NCI-H1436 treated with DMSO at 0.1 percent for 48 hours (cell line): ENCODE measurements at regions not wholly inside any gene's neighbourhood (a gene's known extent, or its start where the extent isn't known, plus 50 kb on each side); places are given as distances from the start of the nearest gene placed in this dataset.

Experiments used
- DNase-seq: peaks from one replicate; lab custom pipeline; 2025; lab: John Stamatoyannopoulos, UW

DNA sequence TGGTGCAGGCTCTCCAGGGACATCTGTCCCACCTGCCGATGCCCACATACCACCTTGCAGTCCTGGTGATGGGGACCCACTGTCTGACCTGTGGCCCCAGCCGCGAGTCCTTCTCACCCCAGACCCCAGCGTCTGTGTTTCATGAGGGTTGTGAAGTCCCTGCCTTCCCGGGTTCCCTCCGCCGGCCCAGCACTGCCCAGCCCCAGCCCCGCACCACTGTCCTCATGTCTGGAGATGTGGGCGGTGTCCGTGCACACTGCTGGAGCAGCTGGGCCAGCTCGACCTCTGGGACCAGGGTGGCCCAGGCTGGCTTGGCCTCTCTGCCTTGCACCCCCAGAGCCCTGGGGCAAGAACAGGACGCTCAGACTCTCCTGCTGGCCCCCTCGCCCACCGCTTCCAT, 199.5 kb upstream of the CIBAR2 start:
- DNase-seq: no peak

DNA sequence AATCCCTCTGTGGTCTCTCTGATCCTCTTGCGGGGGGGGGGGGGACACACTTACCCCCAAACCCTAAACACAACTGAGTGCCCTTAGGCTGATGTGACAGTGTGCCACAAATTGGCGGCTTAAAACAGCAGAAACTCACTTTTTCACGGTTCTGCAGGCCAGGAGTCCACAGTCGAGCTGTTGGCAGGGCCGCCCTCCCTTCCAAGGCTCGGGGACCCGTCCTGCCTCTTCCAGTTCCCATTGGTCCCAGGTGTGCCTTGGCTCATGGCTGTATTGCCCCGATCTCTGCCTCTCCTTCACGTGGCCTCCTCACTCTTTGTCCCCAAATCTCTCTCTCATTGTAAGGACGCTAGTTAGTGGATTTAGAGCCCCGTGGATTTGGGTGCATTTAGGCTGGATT, 199.9 kb upstream of the CIBAR2 start:
- DNase-seq: no peak

DNA sequence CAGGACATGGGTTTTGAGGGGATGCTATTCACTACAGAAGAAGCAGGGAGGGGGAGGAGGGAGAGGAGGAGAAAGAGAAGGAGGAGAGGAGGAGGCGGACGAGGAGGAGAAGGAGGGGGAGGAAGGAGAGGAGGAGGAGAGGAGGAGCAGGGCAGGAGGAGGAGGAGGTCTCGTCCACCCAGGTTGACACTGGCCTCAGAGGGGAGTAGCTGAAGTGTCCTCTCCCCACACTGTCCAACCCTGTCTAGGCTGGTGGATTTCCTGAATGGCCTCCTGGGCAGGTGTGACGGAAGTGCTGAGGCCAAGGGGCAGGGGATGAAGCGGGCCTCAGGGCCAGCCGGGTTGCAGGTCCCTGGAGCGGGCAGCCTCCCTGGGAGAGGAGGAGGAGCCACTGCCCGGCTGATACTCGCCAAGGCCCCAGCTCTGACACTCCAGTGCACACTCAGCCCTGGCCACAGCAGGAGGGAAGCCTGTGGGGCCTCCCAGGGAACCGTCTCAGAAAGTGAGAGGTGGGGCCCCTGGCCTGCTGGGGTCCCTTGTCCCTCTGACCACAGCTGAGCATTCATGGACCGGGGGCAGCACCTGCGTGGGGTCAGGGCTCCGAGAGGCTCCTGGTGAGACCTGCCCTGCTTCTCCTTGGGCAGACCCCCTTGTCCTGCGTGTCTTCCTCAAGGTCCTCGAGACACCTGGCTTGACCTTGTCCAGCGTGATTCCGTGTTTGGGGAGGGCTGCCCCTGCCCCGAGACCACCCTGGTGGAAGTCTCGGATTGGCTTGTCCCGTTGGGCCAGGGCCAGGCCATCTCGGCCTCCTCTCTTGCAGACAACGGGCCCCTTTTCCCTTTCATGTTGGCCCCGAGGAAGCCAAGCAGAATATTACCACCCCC, 200.6 kb upstream of the CIBAR2 start:
- no peak for DNase-seq

DNA sequence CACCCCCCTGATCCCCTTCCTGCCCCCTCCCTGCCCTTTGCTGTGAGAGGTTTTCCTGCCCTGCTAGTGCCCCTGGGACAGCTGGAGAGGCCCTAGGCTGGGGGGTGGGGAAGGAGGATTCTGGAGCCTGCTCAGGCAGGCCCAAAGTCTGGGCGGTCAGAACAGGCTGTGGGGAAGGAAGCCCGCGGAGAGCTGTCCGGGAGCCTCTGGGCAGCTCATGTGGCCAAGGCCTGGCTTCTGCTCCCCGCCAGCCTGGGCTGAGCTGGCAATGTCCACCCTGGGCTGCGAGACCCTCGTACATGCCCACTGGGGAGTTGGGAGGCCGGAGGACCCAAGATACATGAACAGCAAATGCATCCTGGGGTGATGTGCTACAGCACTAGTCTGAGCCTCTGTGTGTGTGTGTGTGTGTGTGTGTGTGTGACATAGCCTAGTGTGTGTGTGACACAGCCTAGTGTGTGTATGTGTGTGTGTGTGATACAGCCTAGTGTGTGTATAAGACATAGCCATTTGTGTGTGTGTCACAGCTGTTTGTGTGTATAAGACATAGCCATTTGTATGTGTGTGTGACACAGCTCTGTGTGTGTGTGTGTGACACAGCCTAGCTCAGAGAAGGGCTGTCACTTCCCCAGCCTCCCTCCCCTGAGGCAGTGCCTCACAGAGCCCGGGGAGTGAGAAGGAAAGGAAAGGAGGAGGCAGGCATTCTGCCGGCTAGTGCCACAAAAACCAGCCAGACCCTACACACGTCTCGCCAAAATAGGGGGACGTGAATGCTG, 201.4 kb upstream of the CIBAR2 start:
- DNase-seq: no peak

DNA sequence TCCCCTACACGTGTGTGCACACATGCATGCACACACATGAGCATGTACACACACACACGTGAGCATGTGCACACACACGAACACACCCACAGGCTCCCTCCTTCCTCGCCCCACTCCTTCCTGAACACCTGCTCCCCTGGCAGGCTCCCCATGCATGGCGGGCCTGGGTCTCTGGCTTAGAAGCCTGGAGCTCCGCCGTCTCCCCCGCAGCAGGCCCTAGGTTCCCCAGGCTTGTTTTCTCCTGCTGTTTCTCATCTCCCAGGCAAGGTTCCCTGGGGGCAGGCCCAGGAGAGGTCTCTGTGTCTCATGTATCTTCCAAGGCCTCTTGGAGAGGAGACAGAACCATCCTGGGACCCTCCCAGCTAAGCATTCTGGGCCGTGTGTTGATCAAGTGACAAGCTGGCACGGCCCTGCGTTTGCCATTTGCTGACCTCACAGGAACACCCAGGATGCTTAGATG, 202.3 kb upstream of the CIBAR2 start:
- no peak for DNase-seq

DNA sequence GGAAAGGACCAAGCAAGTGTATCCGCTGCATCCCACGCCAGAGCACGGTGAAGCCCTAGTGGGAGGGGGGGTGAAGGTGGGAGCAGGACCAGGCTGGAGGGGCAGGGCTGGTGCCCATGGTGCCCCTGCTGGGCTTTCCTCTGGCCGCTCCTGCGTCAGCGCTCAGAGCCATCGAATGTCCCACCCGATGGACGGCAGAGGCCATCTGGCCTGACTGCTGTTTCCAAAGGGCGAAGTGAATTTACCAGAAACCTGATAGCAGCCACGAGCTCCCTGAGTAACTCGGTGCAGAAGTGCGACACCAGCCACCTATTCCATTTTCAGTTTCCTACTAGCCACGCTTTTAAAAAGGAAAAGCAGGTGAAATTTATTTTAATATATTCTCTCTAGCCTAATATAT, 203.6 kb upstream of the CIBAR2 start:
- DNase-seq: no peak

DNA sequence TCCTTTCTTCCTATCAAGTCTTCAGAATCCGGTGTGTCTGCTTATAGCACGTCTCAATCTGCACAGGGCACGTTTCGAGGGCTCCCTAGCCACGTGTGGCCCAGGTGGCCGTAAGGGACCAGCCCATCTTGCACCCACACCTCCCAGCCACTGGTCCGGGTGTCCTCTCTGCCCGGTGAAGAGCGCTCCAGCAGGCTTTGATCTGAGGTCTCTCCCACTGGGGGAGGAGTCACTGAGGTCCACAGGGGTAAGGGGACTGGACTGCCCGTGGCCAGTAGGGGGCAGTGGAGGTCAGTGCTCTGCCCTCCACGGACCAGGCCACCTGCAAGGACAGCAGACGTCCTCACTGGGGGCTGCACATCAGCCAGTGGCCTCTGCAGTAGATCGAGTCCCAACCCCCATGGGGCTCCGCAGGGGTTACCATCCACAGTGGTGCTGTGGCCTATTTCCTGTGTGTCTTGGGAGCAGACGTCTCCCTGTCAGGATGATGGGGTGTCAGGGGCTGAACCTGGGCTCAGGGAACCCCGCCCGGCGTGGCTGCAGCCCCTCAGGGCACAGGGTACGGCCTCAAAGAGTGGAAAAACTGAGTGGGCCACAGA, 204.1 kb upstream of the CIBAR2 start:
- peak; percentile 36 for DNase-seq

DNA sequence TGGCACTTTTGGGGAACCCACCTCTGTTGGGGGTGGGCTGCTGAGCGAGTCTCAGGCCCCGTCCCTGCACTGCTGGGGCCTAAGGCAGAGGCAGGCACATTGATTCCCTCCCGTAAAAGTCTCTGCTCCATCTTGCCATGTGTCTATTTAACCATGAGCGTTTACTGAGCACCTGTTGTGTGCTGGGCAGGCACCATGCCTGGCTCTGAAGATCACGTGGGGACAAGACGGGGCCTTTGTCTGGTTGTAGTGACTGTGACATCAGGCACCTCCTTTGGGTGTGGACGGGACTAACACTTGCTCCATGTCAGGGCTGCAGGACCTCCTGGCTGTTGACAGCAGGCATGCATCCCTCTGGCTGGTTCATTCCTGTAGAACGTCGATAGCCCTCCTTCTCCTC, 204.7 kb upstream of the CIBAR2 start:
- no peak for DNase-seq

DNA sequence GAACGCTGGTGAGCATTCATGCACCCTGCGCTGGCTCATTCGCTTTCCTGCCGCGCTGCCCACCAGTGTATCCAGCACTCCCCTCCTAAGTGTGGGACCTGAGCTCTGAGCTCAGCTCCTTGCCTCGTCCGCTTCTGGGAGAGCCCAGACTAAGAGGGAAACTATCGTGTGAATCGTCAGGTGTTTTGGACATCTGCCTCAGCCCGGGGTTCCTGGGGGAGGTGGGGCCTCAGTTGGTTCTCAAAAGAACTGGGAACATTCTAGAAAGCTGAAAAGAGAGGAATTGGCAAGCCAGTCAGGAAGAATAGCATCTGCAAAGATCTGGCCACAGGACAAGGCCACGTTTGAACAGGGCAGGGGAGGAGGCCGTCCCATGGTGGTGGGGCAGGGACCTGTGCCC, 205.4 kb upstream of the CIBAR2 start:
- no peak for DNase-seq

DNA sequence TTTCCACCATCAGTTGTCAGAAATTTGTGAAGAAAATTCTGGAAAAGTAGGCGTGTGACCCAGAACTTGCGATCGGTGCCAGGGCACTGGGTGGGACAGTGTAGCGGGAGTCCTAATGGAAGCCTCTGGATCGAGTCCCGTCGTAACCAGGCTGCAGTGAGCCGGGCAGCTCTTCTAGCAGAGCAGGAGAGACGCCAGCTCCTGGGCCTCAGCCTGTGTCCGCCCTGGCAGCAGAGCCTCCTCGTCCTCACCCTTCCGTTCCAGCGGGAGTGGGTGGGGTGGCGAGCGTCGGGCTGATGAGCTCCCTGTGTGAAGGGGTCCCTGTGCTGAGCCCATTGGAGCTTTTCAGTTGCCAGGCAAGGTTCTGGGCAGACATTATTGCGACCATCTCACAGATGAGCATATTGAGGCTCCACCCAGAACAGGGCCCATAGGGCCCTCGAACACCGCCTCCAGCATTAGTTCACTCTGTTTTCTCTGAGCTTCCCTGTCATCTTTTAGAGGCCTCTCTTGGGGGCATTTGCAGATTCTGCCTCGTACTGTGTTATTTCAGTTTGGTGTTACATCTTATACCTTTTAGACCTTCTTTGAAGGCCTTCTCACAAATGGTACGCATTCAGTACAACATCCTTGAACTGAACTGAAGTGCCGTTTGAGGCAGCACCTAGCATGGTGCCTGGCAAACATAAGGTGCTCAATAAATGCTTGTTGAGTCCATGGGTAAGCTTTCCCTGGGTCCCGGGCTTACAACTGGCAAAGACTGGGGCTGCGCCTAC, 207.1 kb upstream of the CIBAR2 start:
- DNase-seq: no peak

DNA sequence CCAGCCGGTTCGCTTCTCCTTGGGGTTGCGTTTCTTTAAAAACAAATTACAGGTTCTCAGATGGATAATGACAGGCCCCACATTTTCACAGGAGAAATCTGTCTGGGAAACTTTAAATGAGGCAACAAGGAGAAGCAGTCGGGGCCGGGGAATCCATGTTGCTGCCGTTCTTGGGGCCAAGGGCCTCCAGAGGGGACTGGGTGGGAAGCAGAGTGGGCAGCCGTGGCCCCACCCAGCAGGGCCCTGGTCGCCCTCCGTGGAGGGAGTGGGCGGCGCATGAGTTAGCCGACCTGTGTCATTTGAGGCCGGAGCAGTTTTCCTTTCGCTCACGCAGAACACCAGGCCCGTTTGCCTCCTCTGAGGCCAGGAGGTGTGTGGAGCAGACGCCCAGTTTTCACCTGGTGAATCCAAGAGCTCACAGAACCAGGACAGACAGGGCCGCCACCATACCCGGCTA, 207.7 kb upstream of the CIBAR2 start:
- DNase-seq: no peak

DNA sequence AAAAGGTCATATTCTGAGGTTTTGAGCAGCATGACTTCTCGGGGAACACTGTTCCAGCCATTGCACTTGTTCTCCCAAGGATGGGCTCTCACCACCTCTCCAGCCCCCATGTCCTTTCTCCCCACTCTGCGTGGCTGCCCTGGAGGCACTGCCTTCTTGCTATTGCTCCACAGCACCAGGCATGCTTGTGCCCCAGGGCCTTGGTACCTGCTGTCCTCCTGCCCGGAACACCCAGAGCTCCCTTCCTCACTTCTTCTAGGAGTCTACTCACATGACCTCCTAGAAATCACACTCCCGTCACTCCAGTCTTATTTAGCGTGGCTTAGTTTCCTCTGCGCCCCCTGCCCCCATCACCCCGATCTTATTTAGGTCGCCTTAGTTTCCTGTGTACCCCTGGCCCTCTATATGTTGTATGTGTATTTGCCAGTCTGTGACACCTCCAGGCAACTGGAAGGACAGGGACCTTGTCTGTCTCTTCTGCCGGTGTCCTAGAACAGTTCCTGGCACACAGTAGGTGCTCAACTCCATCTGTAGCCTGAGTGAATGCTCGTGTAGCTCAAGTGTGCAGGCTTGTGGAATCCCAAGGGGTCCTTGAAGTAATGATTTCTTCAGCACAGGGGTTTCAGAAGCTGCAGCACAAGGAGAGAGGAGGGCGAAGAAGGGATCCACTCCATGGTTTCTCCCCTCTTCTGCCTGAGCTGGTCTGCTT, 208.6 kb upstream of the CIBAR2 start:
- no peak for DNase-seq

DNA sequence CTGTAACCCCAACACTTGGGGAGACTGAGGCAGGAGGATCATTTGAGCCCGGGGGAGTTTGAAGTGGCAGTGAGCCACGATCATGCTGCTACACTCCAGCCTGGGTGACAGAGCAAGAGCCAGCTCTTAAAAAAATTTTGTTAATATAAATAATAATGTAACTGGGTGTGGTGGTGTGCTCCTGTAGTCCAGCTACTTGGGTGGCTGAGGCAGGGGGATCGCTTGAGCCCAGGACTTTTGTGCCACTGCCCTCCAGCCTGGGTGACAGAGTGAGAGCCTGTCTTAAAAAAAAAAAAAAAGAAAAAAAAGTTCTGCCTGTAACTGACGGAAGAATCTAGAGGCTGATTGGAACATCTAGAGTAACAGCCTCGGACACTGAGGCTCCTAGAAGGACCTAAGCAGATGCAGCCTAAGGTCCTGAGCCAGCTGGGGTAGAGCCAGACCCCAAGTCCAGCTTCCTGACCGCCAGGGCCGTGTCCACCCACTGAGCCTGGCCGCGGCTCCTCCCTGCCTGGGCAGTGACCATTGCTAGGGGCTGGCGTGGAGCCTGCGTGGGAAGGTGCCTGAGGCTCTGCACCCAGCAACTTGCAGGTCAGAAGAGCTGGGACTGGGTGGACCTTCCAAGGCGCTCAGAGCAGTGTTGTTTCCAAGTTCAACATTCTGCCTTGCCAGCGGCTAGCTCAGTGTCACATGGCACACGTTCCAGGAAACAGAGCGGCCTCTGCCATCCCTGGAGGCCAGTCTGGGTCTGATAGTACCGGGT, 209.4 kb upstream of the CIBAR2 start:
- DNase-seq: no peak

DNA sequence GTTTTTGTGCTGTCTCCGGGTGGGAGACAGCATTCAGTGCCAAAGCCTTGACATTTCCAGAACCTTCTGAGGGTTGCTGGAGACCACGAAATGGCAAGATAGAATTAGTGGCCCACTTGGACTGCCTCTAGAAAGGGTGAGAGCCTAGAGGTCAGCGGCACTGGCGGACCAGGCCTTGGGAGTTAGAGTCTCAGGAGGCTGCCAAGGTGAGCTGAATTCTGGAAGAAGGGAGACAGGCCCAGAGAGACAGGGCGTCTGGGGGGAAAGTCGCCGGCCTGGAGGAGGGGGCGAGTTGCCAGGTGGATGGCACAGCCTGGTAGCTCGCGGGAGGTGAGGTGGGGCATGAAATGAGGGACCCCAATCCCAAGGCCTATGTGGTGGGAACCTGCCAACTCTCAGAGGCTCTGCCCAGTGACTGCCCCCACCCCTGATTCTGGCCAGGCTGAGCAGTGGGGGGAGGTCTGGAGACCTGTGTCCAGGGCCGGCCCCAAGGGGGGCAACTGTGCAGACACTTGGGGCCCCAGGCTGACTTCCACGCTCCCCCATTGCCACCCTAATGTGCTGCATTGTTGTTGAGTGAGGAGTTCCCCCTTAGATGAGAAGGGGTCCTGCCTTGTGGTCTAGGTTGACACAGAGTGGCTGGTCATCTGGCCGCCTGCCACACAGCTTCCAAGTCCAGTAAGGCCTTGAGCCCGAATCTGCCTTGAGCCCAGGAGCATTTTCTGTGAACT, 211.1 kb upstream of the CIBAR2 start:
- no peak for DNase-seq

DNA sequence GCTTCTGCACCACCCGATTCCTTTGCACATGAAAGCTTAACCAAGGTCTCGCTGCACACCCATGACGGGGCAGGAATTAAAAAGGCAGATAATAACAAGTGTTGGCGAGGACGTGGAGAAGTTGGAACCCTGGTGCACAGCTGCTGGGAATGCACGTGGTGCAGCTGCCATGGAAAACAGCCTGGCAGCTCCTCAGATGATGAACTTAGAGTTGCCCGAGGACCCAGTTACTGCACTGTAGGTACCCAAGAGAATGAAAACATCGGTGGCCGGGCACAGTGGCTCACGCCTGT, 211.6 kb upstream of the CIBAR2 start:
- DNase-seq: no peak

DNA sequence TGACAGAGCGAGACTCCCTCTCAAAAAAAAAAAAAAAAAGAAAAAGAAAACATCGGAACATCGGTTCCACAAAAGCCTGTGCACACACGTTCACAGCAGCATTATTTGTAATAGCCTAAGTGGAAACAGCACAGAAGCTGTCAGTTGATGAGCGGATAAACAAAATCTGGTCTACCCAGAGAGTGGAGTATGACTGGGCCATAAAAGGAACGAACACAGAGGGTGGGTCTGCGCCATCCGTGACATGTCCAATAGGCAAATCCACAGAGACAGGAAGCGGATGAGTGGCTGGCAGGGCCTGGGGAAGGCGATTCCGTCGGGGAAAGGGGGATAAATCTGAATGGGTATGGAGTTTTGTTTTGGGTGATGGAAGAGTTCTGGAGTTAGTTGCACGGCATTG, 212.2 kb upstream of the CIBAR2 start:
- no peak for DNase-seq

DNA sequence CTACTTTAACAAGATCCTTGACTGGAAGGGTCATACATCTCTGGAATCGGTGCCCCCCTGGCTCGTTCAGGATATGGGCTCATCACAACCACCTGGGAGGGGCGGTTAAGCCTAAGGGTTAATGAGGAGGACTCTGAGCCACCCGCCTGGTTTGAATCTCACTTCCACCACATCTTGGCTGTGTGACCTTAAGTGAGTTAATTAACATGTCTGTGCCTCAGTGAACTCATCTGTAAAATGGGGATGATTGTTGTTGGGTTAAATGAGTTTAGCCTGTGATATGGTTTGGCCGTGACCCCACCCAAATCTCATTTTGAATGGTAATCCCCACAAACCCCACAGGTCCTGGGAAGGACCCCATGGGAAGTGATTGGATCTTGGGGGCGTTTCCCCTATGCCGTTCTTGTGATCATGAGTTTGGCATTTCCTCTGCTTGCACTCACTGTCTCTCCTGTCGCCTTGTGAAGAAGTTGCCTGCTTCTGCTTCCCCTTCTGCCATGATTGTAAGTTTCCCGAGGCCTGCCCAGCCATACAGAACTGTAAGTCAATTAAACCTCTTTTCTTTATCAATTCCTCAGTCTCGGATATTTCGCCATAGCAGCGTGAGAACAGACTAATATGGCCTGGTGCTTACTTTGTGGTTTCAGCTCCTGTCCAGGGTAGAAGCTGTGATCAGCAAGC, 214.0 kb upstream of the CIBAR2 start:
- DNase-seq: no peak

DNA sequence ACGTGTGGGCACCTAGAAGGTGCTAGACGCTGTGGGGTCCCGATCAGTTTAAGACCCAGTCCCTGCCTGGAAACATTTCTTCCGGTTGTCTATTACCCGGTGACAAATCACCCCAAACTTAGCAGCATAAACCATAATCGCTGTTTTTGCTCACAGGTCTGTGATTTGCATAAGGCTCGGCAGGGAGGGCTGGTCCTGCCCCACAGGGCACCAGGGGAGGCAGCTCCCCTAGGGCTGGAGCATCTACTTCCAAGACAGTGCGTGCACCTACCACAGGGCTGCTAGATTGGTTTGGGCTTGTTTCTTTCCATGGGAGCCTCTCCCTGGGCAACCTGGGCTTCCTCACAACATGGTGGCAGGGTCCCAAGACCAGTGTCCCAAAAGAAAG, 214.5 kb upstream of the CIBAR2 start:
- no peak for DNase-seq
